DND-41 (cell line): ENCODE measurements at regions not wholly inside any gene's neighbourhood (a gene's known extent, or its start where the extent isn't known, plus 50 kb on each side); places are given as distances from the start of the nearest gene placed in this dataset.

Experiments used
- ATAC-seq: fragments of 200-7000 bp; cut with Tn5 transposase; 3 replicates; pipeline ENCODE4 v1.9.1; 2021; ENCODE audit warnings: low read depth; ENCODE audit not compliant: insufficient read depth
- DNase-seq: peaks from one replicate; pipeline ENCODE4 v3.0.0-alpha.2; 2020
- H2AFZ ChIP-seq: 2 replicates; pipeline ENCODE4 v1.6.0; 2012; ENCODE audit warnings: low read depth, low read length
- H3K27ac ChIP-seq: 2 replicates; pipeline ENCODE4 v1.5.1; 2012; ENCODE audit warnings: low read length, inconsistent platforms
- H3K27me3 ChIP-seq: fragments of 200-600 bp; sonication (generic); 2 replicates; pipeline ENCODE4 v1.6.0; 2012; ENCODE audit warnings: low read length, mild to moderate bottlenecking, inconsistent platforms; ENCODE audit not compliant: insufficient read depth, poor library complexity
- H3K36me3 ChIP-seq: 2 replicates; pipeline ENCODE4 v1.5.1; 2012; ENCODE audit warnings: low read length, inconsistent platforms; ENCODE audit not compliant: insufficient read depth
- H3K4me1 ChIP-seq: 2 replicates; pipeline ENCODE4 v1.5.1; 2012; ENCODE audit warnings: mild to moderate bottlenecking, low read length; ENCODE audit not compliant: insufficient read depth
- H3K4me2 ChIP-seq: 2 replicates; pipeline ENCODE4 v1.6.0; 2012; ENCODE audit warnings: mild to moderate bottlenecking, moderate library complexity, low read length, inconsistent platforms; ENCODE audit not compliant: insufficient read depth
- H3K4me3 ChIP-seq, 2 experiments: fragments of 200-600 bp in 1 of 2; shearing (Covaris generic) in 1 of 2; 2 replicates each; pipeline ENCODE4 v1.5.1; 2012 to 2016; ENCODE audit warnings: inconsistent platforms in 2 of 2, low read length in 2 of 2, mild to moderate bottlenecking in 2 of 2, low read depth in 1 of 2, moderate library complexity in 1 of 2
- H3K79me2 ChIP-seq: 2 replicates; pipeline ENCODE4 v1.6.0; 2012; ENCODE audit warnings: low read length, inconsistent platforms; ENCODE audit not compliant: insufficient read depth
- H3K9ac ChIP-seq: 2 replicates; pipeline ENCODE4 v1.6.0; 2012; ENCODE audit warnings: low read depth, mild to moderate bottlenecking, inconsistent platforms, low read length, moderate library complexity
- H3K9me3 ChIP-seq: 2 replicates; pipeline ENCODE4 v1.5.1; 2012; ENCODE audit warnings: low read length, moderate library complexity, mild to moderate bottlenecking, inconsistent platforms; ENCODE audit not compliant: insufficient read depth, severe bottlenecking
- H4K20me1 ChIP-seq: 2 replicates; pipeline ENCODE4 v1.6.0; 2012; ENCODE audit warnings: low read length; ENCODE audit not compliant: insufficient read depth
- CTCF ChIP-seq: IDR thresholded peaks from 2 replicates; pipeline ENCODE4 v1.5.1; 2012; ENCODE audit warnings: borderline replicate concordance, low read length, moderate library complexity, mild to moderate bottlenecking; ENCODE audit not compliant: poor library complexity, severe bottlenecking; ENCODE audit errors: extremely low read depth
- EZH2 ChIP-seq: IDR thresholded peaks from 3 replicates; pipeline ENCODE4 v1.6.1; 2012; ENCODE audit warnings: borderline replicate concordance, low read depth, mild to moderate bottlenecking, moderate library complexity, low read length, inconsistent platforms; ENCODE audit not compliant: severe bottlenecking

- Histone ChIP-seq H3K9me3 (no peaks in the 10 kb centered on the region), H4K20me1 (no peaks in the 10 kb centered on the region), H3K27ac (no peak overlapping the region), H3K4me2 (no peak overlapping the region), H2AFZ (no peak overlapping the region), H3K27me3 (peaks cover 3% of the 10 kb centered on the region), H3K9ac (no peak overlapping the region), H3K36me3 (no peaks in the 10 kb centered on the region), H3K4me3 (no peak overlapping the region), H3K4me1 (no peaks in the 10 kb centered on the region), H3K79me2 (no peaks in the 10 kb centered on the region)
- DNase-seq (no peak), ATAC-seq (no peak)
- TF ChIP-seq EZH2 (no peak), CTCF (no peak)
These were observed 701.1 kb downstream of the UTRN start for GRCh38 chr6:144986271-144986670.

GRCh38 chr6:144989319-144990107 is 704.4 kb downstream of the UTRN start:
- Histone ChIP-seq H3K4me1 (no peaks in the 10 kb centered on the region), H3K9ac (no peak overlapping the region), H4K20me1 (no peaks in the 10 kb centered on the region), H3K9me3 (no peaks in the 10 kb centered on the region), H3K36me3 (no peaks in the 10 kb centered on the region), H3K4me2 (no peak overlapping the region), H3K27me3 (peaks cover 6% of the 10 kb centered on the region), H3K4me3 (no peak overlapping the region), H2AFZ (no peak overlapping the region), H3K79me2 (no peaks in the 10 kb centered on the region), H3K27ac (no peak overlapping the region)
- TF ChIP-seq EZH2 = no peak
- no peak for TF ChIP-seq CTCF
- ATAC-seq (no peak), DNase-seq (no peak)

- H4K20me1 ChIP-seq = no peaks in the 10 kb centered on the region
- H3K9me3 ChIP-seq = no peaks in the 10 kb centered on the region
- DNase-seq = no peak
- H2AFZ ChIP-seq = no peak overlapping the region
- no peaks in the 10 kb centered on the region for H3K36me3 ChIP-seq
- no peak overlapping the region for H3K4me2 ChIP-seq
- peaks cover 13% of the 10 kb centered on the region for H3K27me3 ChIP-seq
- no peak overlapping the region for H3K4me3 ChIP-seq
- H3K27ac ChIP-seq = no peak overlapping the region
- no peak for ATAC-seq
- TF ChIP-seq EZH2 (no peak), CTCF (no peak)
- H3K79me2 ChIP-seq = no peaks in the 10 kb centered on the region
- H3K4me1 ChIP-seq = no peaks in the 10 kb centered on the region
- no peak overlapping the region for H3K9ac ChIP-seq
These were observed 705.6 kb downstream of the UTRN start for GRCh38 chr6:144990784-144991183.

- no peak overlapping the region for H2AFZ ChIP-seq
- DNase-seq = no peak
- no peak for ATAC-seq
- TF ChIP-seq CTCF (no peak), EZH2 (no peak)
- H3K9ac ChIP-seq = no peak overlapping the region
- H3K27ac ChIP-seq = no peak overlapping the region
- no peaks in the 10 kb centered on the region for H3K9me3 ChIP-seq
- H3K27me3 ChIP-seq = peaks cover 13% of the 10 kb centered on the region
- H4K20me1 ChIP-seq = no peaks in the 10 kb centered on the region
- no peaks in the 10 kb centered on the region for H3K36me3 ChIP-seq
- H3K4me3 ChIP-seq = no peak overlapping the region
- no peak overlapping the region for H3K4me2 ChIP-seq
- H3K79me2 ChIP-seq = no peaks in the 10 kb centered on the region
- H3K4me1 ChIP-seq = no peaks in the 10 kb centered on the region
These were observed 708.7 kb downstream of the UTRN start for GRCh38 chr6:144993870-144994269.
